NCI-H1048 (cell line): ENCODE measurements at regions not wholly inside any gene's neighbourhood (a gene's known extent, or its start where the extent isn't known, plus 50 kb on each side); places are given as distances from the start of the nearest gene placed in this dataset.

Experiments
- DNase-seq: peaks from one replicate; lab custom pipeline; 2025; lab: John Stamatoyannopoulos, UW

DNA sequence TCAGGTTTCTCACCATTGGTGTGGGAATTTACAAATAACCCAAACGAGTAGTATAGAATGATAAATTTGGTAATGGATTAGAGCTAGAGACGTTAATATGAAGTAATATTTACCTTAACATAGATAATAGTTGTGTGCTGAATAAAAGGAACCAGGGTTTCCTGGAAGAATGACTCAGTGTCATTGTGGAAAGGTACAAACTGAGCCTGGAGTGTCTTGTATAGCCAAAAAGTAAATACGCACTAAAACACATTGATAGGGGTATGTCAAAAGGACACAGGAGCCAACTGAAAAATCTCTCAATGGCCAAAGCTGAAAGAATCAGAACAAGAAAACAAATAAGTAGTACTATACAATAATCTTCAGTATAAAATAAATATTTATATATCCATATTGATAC is 363.5 kb downstream of the SLCO4C1 start:
- DNase-seq, result no peak

DNA sequence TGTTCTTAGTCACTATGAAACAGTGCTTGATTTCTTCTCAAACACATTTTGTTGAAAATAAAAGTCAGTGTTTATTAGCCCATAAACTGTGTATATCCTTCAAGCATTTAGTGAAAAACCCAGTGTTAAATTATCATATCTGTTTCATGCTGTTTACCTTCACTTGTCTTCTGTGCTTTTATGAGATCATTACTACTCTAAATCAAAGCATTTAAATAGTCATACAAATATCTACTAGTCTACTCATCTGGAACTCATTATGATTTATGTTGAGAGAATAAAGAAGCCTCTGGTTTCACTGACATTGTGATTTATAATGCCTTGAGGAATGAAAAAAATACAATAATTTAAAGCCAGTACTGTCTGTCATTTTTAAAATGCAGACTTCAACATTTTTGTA is 366.5 kb downstream of the SLCO4C1 start:
- DNase-seq, result no peak

DNA sequence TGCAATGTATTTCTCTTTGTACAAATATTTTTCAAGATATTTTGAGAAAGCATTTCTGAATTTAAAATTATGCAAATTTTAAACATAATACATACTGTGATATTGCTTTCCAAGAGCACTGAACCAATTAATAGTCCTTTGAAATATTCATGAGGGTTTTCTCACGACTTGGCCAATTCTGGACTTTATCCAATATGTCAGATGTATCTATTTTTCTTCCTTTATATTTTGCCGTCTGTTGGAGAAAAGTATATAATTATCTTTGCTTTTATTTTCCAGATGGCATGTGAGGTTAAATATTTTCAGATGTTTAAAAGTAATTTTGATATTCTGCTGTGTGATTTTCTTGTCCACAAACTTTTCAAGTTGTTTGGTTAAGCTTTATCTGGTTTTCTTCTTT is 378.9 kb downstream of the SLCO4C1 start:
- no peak for DNase-seq

DNA sequence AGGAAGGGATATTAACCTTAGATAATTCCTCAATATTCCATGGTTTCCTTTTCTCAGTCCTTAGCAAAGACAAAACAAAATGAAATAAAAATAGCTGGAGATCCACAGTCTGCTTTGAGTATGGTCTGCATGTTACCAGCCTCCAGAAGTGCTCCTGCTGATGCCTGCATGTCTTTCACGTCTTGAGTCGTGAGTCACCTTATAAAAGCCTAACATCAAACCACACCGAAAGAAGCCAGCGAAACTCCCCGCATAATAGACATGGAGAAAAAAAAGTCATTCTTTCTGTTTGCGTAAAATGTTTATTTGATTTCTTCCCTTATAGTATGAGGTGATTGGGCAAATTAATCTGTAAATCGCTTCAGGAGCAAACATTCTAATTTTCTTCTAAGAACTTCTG is 380.5 kb downstream of the SLCO4C1 start:
- DNase-seq, result no peak

DNA sequence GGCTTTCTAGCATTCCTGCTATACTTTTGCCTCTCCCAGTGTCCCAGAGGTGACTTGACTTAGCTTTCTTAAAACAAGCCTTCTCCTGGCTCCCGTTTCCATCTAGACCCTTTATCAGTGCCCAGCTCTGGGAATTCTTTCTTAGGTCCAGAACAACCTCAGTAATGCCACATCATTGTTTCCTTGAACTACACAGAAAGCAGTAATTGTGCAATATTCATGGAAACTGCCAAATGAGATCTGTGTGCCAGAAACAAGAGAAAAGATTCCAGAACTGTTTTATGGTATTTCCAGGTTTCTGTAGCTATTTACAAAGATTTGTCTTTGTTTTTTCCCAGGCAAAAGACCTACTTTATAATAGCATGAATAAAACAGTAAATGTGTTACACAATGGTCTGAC is 391.3 kb downstream of the SLCO4C1 start:
- no peak for DNase-seq

DNA sequence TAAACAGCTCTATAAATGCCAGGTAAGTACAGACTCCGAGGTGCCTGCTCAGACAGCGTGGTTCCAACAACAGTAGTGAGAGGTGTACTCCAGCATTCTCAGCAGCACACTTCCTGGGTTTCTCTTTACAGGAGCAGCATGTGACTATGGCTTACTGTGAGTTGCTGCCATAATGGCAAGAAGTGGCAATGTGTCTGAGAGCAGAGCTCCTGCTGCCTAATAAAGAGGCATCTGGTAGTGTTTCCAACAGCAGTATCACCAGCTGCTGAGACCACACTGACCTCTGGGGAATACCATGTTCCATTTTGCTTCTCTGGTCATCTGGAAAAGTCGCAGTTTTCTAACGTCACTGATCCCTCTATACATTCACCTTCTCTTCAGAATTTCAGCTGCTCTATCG is 398.2 kb downstream of the SLCO4C1 start:
- no peak for DNase-seq

DNA sequence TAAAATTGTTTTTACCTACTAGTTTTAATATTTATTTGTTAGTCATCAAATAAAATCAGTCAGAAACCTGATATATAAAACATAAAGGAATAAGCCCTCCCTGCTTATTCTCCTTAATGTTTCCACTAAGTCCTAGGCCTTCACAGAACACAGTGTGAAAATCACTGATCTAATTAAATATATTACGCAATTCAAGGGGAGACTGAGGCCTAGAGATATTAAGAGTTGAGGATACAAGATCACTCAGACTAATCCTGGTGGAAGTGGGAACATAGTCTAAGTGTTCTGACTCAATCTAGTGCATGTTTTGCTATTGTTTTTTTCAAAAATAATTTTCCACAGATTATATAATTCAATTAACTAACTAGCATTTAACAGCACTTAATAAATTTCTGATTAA is 401.1 kb downstream of the SLCO4C1 start:
- DNase-seq, result no peak

DNA sequence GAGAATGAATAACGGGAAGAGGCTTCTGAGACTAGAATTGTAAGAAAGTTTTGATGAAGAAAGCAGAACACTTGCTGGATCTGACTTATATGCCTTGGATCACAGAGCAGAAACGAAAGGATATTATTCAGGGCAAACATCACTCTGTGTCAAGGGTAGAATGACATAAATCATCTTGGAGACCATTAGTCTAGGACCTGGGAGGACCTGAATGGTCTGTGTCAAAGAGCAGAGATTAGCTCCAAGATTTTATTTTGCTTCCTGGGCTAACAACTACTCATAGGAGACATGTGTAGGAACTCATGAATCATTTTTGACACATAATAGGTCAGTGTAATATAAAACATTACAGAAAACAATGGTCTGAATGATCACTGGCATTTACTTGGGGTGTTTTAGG is 417.9 kb downstream of the SLCO4C1 start:
- DNase-seq, result no peak

DNA sequence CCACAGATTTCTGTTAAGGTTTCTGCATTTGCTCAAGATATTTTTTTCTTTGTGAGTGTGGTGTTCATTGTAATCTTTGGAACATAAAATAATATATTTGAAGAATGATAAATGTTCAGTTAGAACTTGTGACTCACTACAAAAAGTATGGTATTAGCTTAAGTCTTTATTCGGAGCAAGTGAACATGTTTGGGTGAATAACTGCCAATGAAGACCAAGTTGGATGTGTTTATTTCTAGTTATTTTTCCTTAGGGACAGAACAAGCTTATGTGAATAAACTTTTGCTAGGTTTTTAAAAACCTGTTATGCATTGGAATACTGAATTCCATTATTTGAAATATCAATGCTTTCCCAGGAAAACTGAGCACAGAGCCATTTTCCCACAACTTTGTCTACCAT is 418.6 kb downstream of the SLCO4C1 start:
- no peak for DNase-seq

DNA sequence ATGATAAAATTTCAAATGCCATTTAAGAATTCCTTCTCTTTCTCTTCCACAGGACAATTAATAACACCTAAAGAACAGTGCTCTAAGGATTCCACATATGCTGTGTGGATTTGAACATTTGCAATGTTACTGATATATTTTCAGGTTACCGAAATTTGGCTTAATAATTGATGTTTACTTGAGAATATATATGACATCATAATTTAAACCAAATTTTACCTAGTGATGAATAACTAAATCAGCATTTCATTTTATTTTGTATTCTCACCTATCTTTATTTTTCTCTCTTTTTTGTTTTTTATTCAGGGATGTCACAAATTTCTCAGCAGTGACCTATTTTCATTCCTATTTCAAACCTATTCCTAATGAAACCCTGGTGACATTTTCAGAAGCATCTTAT is 429.6 kb downstream of the SLCO4C1 start:
- no peak for DNase-seq

DNA sequence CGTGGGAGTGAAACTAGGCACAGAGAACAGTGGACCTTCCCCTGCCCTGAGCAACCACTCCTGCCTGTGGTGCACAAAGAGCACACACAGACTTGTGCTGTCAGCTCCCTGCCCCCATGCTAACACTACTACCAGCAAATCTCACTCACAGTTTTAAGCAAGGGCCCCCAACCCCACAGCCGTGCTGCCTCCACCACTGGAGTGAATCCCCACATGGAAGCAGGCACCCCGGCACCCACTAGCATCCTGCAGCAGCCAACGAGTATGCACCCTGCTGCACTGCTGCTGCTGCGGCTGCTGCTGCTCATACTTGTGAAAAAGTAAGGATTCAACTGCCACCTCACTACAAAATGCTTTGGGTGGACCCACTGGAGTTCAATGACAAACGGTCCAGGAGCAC is 435.5 kb downstream of the SLCO4C1 start:
- DNase-seq, result no peak

DNA sequence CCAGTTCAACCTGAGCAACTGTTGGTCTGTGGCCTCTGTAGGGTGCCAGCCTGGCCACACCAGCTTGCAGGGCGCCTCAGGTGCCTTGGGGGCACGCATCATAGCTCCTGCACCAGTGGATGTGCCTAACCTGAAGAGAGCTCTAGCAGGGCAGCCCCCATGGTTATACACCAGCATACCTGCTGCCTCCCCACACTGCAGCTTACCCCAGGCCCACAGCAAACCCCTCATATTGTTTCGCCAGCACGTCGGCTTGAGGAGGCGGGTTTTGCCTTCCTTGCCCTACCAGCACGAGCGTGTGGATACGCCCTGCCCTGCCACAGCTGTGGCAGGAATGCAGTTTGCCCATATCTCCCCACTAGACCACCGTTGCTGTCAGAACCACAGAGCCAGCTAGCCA is 435.9 kb downstream of the SLCO4C1 start:
- DNase-seq, result no peak

DNA sequence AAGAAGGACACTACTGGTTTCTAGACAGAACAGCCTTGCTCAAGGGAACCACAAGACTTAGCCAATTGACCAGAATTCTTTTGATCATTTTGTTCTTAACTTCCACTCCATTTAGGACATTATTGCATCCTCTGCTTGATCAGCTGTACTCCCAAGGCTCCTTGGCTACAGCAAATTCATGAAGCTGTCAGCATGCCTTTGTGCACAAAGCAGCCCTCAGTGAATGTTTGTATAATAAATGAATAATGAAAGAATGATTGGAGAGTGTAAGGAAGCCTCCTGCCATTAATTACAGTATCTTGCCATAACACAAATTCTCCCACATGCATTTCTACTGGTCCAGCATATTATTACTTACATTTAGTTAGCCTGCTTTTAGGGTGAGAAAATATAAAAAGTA is 449.6 kb downstream of the SLCO4C1 start:
- DNase-seq, result no peak

DNA sequence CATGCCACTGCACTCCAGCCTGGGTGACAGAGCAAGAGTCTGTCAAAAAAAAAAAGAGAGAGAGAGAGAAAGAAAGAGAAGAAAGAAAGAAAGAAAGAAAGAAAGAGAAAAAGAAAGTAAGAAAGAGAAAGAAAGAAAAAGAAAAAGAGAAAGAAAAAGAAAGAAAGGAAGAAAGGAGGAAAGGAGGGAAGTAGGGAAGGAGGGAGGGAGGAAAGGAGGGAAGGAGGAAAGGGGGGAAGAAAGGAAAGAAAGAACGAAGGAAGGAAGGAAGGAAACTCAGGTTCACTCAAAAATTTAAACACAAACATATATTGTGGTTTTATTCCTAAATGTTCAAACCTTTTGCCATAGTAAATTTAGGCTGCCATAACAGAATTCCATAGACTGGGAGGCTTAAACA is 453.0 kb downstream of the SLCO4C1 start:
- DNase-seq, result no peak

DNA sequence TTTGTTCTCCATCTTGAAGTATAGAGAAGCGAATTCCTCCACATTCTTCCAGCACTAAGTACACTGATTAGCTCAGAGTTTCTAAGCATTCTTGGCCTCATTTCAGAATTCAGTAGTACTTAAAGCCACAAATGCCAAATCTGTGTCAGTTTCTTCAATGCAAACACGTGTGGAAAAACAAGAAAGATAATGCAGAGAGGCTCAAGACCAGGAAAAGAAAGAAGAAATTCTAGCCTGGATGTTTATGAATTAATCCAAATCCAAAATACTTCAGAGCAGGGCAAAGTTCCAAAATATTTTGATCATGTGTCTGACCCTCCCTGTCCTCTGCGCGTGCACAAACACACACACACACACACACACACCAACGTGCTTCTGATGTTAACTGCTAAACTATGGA is 457.6 kb downstream of the SLCO4C1 start:
- no peak for DNase-seq

DNA sequence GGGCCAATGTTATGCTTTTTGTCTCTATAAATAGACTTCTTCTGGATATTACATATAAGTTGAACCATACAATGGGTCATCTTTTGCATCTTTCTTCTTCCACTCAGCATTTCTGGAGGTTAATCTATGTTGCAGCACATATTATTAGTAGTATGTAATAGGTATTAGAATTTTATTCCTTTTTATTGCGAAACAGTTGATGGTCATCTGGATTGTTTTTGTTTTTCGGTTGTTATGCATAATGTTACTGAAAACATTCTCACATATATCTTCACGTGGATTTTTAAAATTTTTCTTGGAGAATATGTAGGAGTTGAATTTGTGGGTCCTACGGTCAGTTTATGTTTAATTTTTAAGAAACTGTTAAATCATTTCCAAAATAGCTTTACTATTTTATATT is 466.8 kb downstream of the SLCO4C1 start:
- DNase-seq, result no peak

DNA sequence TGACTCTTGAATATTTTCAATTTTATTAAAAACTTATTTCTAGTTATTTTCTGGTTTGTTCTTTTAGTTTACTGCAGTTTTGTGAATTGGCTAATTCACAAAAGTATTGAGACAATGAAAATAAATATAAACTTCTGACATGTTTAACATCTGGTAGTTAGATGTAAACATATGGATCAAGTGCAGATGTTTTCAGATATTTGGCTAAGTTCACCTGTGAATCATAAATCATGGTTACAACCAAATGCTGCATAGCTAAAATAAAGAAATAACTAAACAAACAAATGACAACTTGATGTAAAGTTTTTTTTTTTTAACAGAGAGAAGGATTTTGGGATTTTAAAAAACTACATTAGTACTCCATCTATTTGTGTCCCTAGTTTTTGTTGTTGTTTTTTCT is 484.6 kb downstream of the SLCO4C1 start:
- DNase-seq, result no peak

DNA sequence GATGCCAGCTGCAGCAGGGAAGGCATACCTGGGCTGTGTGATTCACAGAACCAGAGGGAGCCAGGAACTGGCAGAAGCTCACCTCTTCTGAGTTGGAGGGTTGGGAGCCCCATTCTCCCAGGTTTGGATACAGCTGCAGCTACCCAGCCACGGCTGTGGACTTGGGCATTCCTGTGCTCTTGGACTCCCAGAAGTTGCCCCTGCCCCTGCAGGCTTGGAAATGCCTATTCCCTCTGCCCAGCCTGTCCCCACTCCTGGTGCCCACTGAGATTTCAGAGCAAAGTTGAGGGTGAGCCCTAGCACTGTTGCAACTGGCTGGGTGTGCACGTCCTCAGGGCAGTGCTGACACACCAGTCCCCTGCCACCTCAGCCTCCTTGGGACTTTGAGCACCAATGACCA is 489.7 kb downstream of the SLCO4C1 start:
- DNase-seq, result no peak

DNA sequence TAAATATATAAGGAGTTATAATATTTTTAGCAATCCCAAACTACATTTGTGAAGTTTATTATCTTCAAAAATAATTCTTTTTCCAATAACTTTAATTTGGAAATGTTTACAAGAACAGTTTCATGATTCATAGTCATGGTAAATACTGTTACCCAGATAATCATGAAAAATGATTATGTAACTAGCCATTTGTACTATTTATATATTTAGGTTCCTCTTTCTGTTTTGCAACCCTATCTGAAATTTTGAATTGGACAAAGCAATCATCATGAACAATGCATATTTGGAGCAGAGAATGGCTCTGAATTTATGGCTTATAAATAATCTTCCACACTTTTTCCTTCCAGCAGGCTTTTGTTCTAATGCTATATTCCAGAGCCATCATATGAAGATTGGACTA is 499.7 kb downstream of the SLCO4C1 start:
- DNase-seq, result no peak

DNA sequence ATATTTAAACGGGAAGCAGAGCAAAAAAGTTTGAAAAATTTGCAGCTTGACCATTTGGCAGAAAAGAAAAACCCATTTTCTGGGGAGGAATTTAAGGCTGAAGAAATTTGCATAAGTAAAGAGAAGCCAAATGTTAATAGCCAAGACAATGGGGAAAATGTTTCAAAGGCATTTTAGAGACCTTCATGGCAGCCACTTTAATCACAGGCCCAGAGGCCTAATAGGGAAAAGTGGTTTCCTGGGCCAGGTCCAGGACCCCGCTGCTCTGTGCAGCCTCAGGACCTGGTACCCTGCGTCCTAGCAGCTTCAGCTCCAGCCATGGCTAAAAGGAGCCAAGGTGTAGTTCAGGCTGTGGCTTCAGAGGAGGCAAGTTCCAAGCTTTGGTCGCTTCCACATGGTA is 507.3 kb downstream of the SLCO4C1 start:
- no peak for DNase-seq

DNA sequence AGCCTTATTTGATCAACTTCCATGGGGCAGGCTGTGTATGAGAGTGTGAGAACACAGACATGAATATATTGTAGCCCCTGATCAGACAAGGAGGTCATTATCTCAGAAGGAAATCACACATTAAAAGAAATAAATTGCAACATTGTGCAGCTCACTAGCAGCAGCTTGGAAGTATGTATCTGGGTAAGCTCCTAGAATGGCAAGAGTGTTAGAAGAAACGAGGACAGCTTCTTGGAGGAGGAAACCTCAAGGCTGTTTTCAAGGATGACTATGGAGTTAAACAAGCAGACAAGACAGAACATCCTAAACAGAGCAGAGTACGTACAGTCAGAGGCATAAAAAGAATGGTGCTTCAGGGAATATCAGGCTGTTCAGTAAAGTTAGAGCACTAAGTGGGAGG is 511.0 kb downstream of the SLCO4C1 start:
- no peak for DNase-seq

DNA sequence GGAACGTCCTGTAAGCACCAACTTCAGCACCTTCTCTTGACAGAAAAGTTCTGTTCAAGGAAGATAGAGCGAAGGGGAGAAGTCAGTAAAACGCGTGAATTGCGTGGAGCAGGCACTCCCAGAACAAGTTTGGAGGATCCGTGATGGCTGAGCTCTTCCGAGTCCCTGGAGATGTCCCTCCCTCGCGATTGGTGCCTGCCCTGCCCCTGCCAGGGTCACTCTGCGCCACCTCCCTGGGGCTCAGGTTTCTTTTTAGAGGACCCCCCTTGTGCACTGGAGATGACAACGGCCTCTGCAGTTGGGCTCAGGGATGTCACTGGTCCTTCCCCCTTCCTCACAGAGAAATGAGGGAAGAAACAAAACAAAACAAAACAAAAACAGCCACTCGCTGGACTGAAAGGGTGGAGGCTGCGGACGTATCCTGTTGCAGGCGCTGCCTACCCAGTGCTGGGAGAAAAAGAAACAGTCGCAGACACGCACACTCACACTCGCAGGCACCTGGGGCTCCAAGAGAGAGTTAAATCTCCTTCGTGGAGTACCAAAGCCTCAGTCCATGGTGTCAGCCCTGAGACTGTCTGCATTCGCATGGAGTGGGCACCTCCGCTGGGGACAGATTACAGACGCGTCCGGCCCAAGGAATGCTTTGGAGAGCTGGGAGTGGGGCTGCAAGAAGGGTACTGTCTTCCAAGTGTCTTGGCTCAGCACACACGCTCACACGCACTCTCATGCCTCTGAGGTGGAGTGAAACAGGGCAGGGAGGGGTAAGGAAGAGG is 512.7 kb downstream of the SLCO4C1 start:
- DNase-seq, result no peak

DNA sequence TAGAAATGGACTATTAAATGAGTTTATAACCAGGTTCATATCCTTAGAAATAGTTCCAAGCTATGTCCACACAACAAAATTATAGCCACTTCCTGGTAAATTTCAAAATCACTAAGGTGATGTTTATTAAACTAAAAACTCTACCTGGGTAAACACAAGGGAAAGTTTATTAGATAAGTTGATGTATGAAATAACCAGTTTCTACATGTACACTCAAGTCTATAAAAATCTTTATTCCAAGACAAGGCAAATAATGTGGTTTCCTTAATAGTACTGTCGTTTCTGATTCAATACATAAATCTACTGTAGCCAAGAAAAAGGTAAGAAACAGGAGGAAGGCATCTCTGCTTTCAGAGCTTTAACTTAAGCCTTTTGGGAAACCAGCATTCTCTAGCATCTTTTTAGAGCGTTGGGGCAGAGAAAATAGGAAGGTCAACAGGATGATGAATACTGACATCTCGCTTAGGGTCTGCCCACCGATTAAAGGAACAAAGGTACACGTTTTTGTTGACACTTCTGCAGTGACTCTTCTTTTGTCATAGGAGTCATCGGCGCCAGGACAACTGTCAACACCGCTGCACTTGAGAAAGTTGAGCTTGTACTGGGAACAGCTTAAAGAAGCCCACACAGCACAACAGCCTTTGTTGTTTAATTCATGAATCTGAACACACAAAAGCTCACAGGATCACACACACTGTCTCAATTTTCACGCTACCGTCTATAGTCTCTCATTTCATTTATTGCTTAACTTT is 513.6 kb downstream of the SLCO4C1 start:
- DNase-seq, result no peak

DNA sequence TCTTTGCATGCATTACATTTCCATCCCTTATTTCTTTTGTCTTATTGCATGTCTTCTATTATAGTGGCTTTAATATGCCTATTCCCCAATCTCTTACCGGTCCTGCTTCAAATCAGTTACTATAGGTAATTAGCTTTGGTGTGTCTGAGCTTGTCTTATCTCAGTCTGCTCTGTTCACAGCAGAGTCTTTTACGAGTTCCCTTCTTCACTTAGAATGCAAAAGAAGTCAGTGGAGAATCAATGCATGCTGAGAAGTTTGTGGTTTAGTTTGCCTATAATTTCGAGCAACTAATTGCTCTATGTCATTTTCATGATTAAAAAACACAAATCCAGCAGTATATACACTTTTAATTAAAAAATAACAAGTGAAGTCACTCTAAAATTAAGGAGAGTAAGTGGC is 545.0 kb downstream of the SLCO4C1 start:
- DNase-seq, result no peak
